NCI-H748 (cell line): ENCODE measurements at regions not wholly inside any gene's neighbourhood (a gene's known extent, or its start where the extent isn't known, plus 50 kb on each side); places are given as distances from the start of the nearest gene placed in this dataset.

ENCODE experiments used
- DNase-seq: peaks from one replicate; lab custom pipeline; 2025; ENCODE audit not compliant: unreplicated experiment; lab: John Stamatoyannopoulos, UW

DNA sequence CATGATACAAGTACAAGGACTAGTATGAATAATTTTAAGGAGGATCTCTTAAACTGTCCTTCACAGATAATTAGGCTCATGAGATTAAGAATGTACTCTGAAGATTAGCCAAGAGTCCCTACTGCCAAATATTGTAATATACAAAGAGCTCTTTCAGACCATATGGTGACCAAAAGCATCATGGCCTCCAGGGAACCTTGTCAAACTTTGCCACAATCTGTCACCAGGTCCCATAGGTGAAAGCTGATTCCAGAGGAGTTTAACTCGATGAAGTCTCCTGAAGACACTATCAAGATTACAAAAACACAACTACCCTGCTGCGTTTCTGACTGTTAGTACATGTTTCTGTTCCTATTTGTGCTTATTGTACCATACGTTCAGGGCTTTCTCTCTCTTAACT is 395.4 kb upstream of the ITGA1 start:
- DNase-seq, result no peak

DNA sequence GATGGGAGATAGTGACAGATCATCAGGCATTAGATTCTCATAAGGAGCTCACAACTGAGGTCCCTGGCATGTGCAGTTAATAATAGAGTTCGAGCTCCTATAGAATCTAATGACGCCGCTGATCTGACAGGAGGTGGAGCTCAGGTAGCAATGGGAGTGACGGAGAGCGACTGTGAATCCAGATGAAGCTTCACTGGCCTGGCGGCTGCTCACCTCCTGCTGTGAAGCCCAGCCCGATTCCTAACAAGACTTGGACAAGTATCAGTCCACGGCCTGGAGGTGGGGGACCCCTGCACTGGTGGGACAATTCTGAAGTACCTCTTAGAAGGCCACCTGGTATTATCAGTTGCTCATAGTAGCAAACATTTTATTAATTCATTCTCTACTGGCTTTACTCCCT is 377.9 kb upstream of the ITGA1 start:
- no peak for DNase-seq

DNA sequence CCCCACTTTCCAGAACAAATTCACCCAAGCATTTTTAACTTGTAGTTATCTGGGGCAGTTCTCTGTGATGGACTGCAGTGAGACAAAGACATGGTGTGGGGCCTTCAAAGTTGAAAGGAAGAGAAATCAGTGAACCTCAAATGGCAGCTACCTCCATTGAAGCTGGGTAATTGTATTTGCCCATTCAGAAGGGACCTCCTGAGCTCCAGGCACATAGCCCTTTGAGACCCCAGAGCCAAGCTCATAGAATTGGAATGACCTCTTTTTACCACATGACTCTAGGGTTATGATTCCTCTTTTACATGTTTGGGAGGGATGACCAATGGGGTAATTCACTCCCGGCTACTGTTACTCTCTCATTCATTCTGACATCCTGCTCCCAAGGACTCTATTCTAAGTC is 368.4 kb upstream of the ITGA1 start:
- no peak for DNase-seq

DNA sequence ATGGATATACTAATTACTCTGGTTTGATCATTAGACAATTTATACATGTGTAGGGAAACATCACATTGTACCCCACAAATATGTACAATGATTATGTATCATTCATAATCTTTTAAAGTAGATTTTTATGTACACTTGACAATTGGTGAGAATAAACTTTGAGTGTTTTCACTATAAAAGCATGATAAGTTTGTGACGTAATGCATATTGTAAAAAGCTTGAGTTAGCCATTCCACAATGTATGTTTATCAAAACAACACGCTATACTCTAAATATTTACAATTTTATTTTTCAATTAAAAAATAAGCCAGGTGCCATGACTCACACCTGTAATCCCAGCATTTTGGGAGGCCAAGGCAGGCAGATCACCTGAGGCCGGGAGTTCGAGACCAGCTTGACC is 360.1 kb upstream of the ITGA1 start:
- DNase-seq, result no peak

DNA sequence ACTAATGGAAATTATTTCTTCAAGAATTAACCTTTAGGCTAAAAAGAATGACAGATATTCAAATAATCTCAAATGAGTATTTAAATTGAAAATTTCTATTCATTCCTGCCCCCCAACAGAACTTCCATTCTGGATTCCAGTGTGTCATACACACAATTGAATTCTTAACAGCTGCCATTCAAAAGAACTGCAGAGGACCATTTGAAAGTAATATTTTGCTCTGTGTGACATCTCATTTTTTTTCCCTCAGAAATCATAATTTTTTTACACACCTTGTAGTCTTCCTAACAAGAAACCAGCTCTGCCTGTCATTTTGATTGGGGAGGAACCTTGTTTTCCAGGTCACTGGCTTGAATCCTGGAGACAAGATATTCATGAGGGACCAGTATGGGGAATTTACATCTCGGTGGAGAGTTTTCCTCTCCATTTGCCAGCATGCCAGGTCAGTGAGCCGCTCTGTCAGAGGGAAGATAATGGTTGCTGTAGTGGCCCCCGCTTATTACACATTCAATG is 358.7 kb upstream of the ITGA1 start:
- DNase-seq, result no peak

DNA sequence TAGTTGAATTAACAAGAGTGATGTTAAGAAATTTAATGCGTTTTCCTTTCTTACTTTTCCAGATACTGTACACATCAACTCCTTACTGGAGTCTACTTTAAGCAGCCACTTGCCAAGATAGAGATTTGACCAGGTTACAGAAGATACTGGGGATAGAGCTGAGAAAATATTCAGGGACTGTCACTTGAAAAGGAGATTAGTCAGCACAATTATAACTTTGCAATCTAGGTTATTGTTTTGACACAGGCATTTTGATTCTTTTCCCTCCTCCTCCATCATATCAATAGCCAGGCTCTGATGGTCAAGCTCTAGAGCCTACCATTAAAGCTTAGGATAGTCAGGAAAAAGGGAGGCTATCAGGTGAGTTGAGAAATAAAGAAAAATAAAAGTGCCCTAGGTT is 345.9 kb upstream of the ITGA1 start:
- no peak for DNase-seq

DNA sequence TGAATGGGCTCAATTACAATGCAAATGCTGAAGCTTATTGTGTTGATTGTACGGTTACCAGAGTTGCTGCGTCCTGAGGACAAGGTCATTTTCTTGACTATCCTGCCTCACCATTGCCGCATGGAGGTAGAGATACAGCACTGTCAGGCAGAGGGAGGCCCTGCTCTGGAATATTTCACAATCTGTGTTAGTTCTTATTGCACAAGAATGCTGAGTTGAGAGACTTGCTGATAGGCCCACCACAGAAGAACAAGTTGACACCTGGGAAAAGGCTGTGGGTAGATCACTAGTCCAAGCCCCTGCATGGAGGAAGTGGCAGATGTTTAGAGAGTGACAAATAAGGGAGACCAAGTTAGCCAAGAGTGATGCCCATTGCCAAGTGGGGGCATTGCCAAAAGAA is 344.5 kb upstream of the ITGA1 start:
- DNase-seq, result no peak

DNA sequence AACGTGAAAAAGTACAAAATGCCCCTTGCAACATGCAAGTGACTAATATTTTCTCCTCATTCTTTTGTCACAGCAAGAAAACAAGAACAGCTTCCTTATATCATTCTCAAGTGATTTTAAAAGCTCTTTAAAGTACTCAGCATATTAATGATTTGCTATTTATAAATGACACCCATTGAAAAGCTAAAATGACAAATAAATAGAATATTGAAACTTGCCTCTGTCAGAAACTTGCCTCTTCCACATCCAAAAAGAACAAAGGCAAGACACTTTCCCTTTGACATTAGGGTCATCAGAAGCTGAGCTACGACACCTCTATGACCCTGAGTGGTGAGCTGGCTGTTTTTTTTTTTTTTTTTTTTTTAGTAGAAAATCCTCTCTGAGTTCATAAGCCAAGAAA is 339.6 kb upstream of the ITGA1 start:
- DNase-seq, result no peak

DNA sequence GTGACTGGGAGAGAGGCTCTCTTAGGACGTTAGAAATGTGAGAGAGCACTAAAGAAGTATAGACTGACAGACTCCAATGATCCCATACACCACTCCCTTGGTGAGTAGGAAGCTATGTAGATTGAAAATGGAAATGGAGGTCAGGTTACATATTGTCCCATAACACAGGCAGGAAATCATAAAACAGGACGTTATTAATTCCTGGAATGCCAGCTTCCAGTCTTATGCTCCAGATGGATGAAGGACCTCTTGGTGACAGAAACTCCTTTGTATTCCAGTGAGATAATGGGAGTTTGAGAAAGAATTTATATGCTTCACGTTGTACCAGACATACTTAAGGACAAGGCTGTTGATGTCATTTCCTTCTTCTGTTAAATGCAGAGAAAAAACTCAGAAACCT is 338.2 kb upstream of the ITGA1 start:
- DNase-seq, result no peak

DNA sequence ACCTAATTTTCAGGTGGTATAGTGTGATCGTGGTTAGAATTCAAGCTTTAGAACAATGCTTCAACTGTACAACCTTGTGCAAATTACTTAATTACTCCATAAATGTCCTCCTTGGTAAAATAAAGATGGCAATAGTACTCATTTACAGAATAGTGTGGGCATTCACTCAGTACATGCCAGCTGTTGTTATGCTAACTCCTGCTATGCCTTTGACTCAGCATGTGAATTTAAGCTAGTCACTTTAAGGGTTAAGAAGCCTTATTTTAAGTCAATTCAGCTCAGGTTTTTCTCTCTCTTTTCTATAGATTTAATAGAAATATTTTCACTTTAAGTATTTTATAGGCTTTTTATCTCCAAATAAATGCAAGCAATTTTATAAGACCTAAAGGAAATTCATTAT is 335.6 kb upstream of the ITGA1 start:
- no peak for DNase-seq

DNA sequence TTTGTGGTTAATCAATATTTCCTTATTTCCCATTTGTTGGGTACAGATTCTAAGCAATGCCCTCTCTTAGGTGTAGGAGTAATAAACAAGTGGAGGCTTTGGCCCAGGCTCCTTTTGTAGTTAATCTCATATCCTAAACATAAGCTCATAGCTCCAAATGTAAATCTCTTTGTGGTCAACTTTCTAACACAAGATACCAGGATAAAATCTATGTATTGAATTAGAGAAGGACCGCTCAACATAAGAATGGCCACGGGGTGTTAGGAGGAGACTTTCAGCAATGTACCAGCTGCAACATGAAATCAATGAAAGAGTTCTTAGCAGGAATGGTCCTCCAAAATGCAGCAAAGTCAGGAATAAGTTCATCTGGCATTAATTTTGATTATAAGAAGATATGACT is 334.5 kb upstream of the ITGA1 start:
- DNase-seq, result no peak

DNA sequence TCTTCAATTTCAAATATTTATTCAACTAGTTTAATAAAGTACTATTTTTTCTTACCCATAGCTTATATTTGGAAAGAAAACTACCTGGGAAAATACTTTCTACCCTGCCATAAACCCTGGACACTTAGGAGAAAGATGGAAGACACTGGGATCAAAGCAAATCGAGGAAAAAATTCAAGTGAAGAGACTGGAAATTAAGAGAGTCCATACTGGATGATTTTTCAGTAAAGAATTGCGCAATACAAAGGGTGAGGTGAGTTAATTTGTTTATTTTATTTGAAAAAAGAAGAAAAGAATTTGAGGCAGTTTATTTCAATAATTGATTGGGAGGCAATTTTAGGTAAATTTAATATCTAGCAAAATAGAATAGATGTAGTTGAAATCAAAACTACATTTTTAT is 331.8 kb upstream of the ITGA1 start:
- no peak for DNase-seq

DNA sequence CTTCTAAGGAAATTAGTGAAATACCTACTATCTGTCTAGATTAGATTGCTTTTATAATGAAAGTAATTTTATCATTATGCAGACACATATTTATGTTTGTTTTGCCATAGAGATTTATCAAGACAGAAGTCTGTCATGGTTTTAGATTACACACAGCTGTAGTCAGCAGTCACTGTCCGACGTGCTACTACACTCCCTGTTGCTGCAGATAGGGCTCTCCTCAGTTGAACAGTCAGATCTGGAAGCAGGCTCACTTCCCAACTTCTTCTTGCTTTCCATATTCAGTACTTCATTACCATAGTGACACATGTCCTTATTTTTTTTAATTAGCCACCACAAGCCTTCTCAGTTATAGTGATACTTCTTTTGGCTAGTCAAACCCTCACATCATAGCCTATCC is 329.9 kb upstream of the ITGA1 start:
- DNase-seq, result peak; percentile 25

DNA sequence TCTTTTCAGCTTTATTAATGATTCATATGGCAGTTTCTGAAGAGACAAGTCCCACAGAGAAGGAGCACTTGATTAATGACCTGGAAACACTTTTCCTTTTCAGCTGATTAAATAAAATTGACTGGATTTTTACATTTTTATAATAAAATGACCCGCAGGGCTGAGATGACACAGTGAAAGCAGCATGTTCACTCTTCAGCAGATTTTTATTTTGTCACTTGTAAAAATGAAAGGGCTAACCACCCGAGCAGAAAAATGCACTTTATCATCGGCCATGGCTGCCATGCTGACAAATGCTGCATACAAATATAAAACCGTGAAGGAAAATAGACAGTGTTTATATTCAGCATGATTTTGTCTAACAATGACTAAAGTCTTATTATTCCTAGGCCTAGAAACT is 321.6 kb upstream of the ITGA1 start:
- no peak for DNase-seq

DNA sequence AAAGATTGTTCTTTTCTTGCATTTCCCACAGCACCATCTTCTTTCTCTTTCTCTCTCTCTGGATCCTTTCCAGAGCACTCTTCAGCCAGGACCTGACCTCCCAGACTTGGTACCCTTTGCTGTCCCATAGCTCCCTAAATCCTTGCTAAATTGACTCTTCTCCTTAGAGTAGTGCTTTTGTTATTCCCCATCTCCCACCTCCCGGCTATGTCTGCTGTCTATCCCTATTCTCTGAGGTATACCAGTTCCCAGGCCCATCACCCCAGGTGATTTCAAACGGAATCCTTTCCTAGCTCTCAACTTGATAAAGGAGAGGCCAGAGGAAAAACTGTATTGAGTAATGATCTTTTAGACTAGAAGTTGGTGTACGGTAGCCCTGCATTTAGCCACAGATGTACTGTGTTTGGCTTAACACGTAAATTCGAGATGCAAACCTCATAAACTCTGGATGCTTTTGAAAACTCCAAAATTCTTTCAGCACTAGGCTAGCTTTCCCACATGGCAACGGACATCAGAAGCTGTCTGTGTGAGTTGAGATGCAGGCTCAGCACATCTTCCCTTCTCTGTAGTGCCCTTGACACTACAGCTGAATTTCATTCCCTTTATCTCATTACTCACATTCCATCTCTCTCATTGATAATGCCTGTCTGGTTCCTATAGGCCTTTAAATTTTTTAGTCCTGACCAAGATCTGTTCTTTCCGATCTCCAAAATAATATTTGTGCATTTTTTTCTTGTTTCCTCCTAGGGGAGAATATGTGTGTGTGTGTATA is 320.8 kb upstream of the ITGA1 start:
- DNase-seq, result no peak

DNA sequence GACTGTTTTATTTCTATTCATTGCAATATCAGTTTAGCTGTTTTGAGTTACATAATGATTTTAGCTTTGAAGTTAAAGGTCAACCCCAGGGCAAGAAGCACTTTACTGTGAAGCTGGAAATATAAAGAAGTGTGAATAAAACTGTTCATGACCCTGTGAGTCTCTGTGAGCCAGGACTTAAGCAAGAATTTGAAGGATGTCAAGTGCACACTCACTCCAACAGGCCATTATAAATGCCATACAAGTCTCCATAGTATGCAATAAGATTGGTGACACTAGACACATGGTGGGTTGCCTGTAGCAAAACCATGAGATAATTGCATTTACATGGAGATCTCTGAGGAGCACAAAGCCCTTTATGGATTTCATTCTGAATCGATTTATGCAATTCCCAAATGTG is 318.7 kb upstream of the ITGA1 start:
- no peak for DNase-seq

DNA sequence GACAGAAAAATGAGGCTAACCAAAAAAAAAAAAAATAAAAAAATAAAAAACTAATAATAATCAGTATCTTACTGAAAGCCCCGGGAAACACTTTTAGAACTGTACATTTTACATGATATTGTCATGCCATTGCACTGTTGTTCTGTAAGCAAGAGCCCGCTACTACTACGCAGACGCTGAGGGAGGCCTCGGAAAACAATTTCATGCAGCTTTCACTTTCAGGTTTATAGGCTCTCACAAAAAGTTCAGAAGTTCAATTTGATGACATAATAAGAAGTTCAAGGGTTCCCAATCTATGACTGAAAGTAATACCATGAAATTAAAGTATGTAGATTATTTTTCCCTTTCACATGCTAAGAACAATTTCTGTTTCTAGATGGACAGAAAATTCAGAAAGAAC is 318.3 kb upstream of the ITGA1 start:
- DNase-seq, result no peak

DNA sequence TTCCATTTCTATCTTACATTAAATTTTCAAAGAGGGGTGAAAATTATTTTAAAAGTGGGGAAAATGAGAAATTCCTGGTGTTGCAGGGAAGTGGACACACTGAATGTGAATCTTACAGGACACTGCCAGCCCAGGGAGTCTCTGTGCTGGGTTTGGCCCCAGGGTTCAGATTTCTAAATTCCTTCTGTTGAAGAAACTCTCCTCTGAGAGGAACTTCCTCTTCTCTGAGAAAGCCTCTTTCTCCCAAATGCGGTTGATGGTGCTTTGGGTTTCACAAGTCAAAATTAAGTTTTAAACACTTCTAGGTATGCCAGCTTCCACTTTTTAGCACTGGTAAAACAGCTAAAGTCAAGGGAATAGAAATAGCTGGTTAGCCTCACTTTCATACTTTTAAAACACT is 317.9 kb upstream of the ITGA1 start:
- DNase-seq, result no peak

DNA sequence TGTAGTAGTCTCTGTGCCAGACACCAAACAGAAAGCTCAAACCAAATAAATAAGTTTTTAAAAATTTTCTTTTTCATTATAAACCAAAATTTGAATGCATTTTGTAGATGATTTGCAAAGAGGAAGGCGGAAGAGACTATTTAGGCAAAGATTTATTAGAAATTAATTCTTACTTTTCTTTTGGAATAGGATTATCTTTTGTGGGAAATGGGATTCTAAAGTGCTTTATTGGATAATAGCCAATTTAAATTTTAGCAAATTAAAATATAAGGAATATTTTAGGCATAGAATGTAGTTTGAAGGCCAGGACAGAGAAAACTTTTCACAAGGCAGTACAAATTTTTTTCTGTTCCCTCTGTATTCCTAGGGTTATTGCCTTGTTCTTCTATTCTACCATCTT is 311.4 kb upstream of the ITGA1 start:
- DNase-seq, result no peak

DNA sequence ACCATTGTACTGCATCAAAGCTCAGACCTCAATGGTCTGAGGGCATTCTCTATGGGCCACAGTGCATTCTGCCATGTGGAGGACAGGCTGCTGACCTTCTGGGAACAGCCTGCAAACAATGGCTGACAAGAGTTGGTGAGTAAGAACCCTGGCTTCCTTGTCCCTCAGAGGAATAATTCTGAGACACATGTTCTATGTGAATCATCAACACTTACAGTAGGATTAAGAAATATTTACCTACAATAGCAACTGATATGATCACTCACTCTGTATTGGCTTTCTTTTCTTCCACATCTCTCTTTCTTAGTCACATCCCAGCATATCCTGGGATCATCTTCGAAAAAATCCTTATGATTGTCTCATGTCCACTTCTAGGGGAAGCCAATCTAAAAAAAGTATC is 306.5 kb upstream of the ITGA1 start:
- DNase-seq, result no peak

DNA sequence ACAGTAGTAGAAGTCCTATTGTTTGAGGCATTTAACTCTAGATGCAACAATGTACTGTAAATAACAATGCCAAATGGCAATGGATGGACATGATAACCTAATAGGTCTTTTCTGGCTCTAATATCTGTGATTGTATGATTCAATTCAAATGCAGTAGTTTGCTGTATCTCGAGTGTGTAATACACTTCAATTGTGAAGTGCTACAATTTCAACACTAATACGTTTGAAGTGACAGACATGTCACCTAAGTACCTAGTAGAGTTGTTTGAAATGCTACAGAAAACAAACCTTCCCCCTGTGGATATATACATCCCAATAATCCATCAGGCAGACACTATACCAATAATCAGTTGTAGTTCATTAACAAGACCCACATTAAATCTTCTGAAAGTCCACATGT is 305.9 kb upstream of the ITGA1 start:
- no peak for DNase-seq

DNA sequence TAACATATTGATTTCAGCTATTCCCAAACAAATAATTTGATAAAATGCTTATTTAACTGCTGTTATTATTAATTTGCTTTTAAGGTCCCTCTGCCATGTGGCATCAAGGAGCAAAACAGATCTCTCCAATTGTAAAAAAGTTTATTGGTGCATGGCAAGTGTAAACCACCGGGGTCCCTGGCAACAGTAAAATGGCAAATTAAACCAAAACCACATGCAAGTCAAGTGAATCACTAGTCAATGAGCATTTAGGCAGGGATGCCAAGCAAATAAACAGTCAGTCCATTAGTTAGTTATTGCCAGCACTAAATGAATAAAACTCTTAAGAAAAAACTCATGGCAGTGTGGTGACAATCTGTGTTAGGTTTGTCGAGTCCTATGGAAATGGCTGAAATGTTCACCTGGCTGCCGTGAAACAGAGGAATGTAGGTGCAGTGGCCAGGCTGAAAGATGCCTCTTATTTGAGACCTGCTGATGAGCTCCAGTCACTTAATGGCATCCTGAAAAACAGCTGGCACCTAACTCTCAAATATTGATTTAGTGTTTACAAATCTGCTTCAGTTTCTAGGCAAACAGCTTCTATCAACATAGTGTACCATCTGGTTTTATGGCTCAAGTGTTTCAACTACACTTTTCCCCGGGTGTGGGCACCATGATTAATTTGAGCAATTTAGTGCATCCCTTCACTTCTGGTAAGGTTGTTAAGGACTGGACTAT is 296.5 kb upstream of the ITGA1 start:
- DNase-seq, result peak; percentile 99

DNA sequence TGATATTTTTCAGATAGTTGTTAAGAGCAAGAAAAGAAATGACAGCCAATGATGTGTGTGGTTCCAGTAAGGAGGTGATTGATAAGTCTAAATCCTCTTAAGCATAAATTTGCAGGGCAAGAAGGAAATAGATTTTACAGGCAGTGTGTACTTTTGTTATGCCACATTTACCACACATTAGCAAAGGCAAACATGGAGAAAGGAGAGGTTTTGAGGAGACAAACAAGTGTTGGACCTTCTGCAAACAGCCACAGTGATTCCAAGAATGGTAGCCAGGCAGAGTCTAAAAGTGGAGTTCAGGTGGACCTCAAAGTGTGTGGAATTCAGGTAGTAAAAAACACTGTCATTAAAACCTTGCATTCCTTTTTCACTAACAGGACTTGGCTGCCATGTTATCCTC is 295.9 kb upstream of the ITGA1 start:
- peak; percentile 90 for DNase-seq
